Medulla oblongata (tissue), 1 donor: ENCODE measurements at regions not wholly inside any gene's neighbourhood (a gene's known extent, or its start where the extent isn't known, plus 50 kb on each side); places are given as distances from the start of the nearest gene placed in this dataset.

ENCODE experiments used
- DNase-seq: peaks from one replicate; pipeline ENCODE4 v3.0.0-alpha.2; 2015; ENCODE audit errors: extremely low spot score

DNA sequence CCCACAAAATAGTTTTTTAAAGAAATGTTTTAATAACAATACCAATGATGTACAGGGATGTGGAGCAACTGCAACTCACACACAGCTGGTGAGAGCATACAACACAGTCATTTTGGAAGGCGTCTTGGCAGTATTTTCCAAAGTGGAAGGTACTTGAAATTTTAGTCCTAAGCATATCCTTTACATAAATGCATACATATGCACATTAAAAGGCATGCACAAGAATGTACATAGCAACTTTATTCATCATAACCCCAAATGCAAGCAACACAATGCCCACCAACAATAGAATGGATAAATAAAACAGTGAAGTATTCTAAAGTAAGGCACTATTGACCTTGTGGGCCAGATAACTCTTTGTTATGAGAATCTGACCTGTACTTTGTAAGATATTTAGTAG lies 310.1 kb upstream of the ADGRL2 start:
- DNase-seq = no peak

DNA sequence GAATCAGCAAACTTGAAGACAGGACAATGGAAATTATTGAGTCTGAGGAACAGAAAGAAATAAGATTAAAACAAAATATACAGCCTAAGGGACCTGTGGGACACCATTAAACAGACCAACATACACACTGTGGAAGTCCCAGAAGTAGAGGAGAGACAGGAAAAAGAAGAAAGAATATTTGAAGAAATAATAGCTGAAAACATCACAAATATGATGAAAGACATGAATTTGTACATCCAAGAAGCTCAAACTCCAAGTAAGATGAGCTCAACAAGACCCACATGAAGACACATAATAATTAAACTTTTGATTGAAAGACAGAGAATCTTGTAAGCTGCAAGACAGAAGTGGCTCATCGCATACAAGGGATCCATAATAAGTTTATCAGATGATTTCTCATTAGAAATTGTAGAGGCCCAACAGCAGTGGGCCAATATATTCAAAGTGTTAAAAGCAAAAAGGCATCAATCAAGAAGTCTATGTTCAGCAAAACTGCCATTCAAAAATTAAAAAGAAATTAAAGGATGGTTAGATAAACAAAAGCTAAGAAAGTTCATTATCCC lies 311.3 kb upstream of the ADGRL2 start:
- no peak for DNase-seq

DNA sequence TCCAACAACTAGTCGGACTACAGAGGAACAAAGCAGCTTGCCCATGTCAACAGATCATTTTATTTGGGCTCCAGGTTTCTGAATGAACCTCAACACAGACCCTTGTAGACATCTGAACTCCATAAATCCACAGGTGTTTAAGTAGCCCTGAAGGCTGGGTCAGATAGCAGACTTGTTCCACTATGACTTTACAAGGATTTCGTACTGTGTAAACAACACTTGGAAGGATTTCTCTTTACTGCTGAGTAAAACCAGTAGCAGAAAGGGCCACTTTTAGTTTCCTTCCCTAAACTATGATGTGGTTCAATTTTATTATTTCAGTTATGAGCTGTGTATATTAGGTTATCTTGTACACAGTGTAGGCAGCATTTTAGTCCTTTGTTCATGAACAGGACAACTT lies 316.4 kb upstream of the ADGRL2 start:
- DNase-seq = no peak

DNA sequence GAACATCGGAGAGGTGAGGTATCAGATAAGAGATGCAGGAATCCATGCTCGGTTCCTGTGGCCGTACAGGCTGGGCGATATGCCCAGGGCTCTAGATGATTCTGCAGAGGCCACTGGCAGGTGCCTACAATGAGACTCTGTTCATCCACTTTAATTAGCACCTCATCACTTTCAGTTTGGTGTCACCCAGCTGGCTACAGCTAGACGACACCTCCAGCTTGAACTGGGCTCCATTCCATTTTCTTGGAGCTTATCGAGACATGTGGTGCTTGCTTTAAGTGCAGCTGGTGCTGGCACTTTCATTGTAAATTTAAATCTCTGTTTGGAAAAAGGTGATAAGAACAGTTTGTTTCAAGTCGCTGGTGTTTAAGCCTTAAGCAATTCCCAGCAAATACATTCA lies 322.5 kb upstream of the ADGRL2 start:
- DNase-seq = no peak

DNA sequence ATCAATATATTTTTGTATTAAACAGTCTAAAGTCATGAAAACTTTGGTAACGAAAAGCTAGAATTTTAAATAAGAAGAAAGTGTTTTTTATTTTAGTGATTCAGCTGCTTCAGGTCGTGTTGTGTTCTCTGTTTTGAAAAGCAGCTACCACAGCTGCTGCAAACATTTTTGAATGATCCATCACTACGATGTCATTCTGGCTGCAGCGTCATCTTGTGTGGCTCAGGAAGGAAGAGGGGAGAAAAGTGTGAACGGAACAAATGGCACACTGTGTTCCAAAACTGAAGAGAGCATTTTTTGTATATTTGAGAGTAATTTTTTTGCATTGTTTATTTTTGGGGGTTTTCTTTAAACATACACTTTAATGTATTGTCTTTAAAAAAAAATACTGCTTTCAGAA lies 323.0 kb upstream of the ADGRL2 start:
- DNase-seq = no peak

DNA sequence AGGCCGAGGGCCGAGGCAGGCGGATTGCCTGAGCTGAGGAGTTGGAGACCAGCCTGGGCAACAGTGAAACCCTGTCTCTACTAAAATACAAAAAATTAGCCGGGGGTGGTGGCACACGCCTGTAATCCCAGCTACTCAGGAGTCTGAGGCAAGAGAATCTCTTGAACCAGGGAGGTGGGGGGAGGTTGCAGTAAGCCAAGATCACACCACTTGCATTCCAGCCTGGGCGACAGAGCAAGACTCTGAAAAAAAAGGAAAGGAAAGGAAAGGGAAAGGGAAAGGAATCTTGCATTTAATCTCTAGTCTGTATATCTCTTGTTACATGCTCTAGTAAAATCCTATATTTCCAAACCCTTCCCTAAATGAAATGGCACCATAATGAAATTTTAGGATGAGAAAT lies 328.3 kb upstream of the ADGRL2 start:
- no peak for DNase-seq

DNA sequence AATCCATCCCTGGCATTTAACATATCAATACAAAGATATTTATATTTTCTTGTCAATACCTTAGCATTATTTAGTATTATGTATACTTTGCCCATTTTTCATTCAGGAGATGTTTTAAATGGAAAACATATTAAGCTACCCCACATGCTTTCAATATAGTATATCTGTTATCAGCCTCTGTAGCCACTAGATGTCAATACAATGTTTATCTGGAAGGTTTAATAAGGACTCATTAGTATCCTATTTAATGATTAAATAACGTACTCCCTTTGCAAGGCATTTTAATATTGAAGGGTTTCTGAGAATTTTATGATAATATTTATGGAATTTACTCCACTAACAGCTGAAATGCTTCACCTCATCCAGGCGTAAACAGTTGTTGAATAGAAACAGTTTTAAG lies 329.5 kb upstream of the ADGRL2 start:
- no peak for DNase-seq

DNA sequence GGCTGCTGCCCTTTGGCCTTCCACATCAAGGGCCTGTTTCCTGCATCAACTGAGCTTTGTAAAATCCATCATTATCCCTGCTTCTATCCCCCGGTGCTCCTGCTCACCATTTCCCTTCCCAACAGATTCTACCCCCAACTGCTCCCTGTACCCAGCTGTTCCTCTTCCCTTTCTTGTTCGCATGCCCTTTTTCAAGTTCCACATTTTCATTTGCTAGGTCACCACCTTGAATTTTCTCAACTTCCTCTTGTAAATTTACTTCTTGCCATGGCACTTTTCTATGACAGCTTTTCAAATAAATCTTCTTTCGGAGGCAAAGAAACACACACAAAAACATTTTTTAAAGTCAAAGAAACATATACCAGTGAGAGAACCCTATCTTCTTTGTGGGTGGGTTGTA lies 330.5 kb upstream of the ADGRL2 start:
- no peak for DNase-seq

DNA sequence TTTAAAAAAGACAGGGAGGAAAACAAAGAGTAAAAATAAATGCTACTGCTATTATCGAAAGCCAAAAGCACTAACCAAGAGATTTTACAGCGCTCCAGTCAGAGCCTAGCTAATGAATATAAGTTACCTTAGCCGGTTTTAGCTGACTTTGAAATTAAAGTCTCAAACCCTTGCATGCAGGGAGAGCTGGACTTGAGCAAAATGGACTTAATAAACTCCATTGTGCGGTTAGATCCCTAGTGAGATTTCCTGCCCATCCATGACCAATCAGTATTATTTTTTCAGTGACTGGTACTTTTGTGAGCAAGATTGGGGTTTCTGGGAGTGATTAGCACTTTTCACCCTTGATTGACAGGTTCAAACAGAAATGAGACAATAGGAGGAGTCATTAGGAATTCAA lies 333.4 kb upstream of the ADGRL2 start:
- no peak for DNase-seq

DNA sequence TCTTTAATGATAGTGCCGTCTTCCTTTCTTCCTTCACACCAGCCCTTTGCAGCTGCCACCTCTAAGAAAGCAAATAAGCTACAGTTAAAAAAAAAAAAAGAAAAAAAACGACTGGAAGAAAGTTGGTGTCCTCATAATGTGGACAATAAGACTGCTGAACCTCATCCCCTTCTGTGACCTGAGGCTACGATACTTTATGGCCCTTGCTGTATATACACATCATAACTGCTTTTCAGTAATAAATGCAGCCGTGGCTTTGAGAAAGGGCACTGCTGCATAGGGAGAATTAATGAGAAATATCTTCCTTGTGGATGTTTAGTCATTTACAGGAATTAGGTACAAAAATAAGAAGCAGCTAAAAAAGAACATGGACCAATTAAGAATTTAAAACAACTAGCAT lies 333.8 kb upstream of the ADGRL2 start:
- no peak for DNase-seq

DNA sequence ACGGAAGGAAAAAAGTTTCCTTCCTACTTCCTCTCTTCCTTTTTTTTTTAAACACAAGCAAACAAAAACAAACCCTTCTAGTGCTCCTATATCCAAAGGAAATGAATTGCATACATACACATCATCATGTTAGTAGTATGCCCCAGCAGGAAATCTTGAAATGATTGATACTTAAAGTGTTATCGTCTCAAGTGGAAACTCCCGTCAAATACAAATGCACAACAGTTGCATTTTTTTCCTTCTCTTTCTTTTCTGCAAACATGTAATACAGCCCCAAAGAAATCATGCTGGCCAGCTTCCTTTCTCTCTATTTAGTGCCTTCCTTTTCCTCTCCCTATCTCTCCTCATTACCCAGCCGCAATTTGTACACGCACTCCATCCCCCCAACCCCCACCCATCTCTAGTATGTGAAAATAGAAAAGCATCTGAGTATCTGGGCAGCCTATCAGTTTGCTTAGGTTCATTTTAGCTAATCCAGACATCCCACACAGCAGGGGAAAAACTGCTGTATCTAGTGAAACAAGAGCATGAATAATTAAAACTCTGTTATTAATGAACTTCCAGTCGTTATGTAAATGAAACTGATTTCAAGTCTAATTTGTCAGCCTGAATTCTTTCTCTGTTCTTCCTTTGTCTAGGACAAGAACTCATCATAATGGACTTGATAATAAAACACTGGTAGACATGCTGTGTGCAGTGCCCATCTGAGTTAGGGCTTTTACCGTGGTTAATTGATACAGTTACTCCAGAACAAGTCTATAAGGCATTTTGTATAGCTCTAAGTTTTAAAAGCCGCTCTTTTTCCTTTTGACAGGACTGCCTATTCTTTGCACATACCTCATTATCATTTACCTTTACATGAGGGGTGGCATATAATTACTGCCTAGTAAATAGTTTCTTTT lies 336.5 kb upstream of the ADGRL2 start:
- DNase-seq = no peak

DNA sequence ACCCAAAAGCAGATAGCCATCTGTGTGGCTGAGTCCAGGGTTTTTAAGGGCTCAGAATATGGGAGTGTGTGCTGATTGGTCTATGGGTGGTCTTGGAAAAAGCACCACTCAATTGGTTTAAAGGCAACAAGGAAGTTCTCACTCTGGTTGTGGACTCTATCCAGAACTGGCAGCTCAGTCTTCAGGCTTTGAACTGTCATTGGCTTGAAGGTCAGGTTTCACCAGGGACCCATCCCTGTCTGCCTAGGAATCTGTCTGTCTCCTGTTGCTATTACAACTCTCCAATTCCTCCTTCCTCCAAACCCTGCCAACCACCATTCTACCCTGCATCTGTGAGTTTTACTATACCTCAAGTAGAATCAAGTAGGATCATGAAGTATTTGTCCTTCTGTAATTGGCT lies 341.7 kb upstream of the ADGRL2 start:
- DNase-seq = no peak

DNA sequence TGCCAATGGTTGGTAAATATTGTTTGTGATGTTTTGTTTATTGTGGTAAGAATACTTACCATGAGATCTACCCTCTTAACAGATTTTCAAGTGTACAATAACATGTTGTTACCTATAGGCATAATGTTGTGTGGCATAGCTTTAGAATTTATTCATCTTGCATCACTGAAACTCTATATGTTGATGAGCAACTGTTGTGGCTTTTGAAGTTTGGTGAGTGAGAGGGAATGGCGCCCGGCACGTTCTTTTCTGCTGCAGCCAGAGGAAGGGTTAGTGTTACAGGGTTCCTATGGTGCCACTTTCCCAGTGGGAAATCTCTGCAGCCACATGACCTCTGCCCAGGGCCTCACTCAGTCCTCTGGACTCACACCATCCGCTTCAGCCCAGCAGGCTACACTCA lies 342.5 kb upstream of the ADGRL2 start:
- DNase-seq = no peak

DNA sequence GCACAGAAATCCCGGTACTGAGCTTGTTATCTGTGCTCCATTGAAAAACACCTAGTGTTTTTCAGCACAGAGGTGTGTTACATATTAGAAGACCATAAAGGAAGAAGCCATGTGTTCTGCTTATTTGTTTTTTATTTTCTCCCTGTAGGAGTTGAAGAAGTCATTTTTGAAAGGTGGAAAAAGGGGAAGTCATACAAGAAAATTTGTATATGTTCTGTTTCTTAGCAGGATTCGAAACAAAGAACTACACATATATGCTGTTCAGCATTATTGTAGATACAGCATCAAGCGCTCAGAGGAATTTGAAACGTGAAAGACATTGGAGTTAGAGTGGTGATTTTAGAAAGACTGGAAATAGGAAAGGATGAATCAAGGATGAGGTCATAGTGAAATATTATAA lies 345.3 kb upstream of the ADGRL2 start:
- DNase-seq = no peak

DNA sequence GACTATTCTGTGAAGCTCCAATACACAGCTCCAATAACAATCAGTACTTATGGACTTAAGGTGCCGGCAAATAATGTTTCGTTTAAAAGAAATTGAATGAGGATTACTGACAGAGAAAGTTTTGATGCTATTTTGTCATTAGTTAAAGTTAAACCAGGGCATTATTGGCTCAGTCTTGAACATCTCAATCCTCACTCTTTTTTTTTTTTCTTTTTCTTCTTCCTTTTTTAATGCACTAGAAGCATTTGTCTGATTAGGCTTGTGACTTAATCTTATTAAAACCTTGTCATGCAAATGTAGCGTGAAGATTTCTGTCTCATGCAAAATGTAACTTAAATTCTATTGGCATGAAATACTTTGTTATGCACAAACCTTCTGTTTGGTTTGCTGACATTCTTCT lies 346.8 kb upstream of the ADGRL2 start:
- DNase-seq = no peak

DNA sequence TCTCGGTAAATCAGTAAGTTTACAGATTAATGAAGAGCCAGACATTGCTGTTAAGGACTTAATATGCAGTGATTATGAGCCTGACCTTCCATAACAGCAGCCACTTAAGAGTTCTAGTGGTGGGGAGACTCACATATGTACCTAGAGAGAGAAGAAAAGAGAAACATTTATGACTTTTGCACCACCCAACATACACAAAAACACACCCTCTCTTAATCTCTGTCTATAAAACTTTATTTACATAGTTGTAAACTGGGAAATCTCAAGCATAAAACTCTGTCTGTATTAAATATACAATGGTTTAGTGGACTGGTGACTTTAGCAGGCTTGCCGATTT lies 347.4 kb upstream of the ADGRL2 start:
- no peak for DNase-seq

DNA sequence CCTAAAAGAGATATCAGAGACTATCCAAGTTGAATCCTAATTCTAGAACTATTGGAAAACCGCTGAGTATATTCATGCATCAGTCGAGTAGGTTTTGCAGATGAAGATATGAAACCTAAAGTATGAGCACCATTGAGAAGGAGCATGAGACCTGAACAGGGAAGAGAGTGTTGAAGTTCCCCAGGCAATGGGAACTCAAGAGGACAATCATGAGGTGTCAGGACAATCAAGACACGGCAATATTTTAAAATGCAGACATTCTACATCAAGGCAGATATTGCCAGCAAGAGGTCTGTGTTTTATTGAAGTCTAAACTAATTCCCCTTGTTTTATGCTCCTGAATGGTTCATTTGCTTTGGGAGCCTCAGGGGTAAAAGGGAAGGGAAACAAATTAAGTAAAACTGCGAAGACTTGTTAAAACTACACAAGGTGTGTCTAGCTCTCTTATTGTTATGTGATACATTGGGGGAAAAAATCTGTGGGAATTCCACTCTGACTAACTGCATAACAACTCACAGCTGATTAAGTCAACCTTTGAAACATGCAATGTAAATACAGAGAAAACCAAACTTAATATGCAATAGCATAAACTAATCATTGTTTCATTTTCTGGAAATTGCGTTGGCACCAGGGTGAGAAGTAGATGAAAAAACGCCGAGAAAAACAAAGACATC lies 347.9 kb upstream of the ADGRL2 start:
- no peak for DNase-seq

DNA sequence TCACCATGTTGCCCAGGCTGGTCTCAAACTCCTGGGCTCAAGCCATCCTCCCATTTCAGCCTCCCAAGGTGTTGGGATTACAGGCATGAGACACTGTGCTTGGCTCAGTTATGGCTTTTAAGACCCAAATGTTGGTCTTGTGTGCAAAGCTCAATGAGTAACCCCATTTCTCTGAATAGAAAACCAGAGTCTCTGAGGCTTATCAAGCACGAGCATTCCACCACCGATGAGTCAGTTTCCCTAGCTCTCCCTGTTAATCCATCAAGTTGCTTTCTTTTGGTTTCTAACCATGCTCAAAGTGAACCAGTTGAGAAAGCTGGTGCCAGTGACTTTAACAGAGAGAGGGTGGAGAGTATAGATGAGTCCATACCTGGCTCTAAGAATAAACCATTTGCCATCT lies 350.9 kb upstream of the ADGRL2 start:
- DNase-seq = no peak

DNA sequence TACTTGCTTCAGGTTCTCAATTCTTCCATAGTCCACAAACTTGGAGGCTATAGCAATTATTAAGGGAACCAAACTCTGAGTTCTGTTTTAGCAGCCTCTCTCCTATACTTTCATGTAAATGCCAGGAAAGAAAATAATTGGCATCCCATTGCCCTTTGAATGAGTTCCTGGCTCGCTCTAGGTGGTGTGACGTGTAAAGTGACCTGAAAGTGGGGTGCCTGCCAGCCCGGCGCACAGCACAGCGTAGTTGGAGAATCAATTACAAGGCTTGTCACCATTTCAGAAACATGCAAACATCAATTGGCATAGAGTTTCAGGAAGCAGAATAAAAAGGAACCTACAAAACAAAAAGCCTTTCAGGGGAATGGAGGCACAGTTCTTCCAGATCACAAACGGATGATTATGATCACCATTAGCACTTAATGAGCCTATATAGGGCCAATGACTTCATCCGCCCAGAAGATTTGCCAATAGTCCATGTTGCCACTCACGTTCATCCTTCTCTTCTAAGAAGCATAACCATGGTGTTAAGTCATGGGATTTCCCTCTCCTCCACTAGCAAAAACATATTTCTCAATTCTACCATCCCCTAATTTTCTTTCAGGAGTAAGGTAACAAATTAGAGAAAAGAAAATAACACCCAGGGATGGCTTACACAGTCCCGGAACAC lies 354.6 kb upstream of the ADGRL2 start:
- no peak for DNase-seq

DNA sequence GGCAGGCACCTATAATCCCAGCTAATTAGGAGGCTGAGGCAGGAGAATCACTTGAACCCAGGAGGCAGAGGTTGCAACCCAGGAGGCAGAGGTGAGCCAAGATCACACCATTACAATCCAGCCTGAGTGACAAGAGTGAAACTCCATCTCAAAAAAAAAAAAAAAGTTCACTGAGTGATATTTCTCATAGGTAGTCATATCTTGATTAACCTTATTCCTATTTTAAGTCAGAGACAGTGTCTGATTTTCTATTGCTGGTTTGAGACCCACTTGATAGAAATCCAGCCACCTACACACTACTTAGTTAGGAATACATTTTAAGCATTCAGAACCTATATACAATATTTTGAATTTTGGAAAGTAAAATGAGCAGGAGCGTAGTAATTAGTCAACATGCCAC lies 357.4 kb upstream of the ADGRL2 start:
- DNase-seq = no peak

DNA sequence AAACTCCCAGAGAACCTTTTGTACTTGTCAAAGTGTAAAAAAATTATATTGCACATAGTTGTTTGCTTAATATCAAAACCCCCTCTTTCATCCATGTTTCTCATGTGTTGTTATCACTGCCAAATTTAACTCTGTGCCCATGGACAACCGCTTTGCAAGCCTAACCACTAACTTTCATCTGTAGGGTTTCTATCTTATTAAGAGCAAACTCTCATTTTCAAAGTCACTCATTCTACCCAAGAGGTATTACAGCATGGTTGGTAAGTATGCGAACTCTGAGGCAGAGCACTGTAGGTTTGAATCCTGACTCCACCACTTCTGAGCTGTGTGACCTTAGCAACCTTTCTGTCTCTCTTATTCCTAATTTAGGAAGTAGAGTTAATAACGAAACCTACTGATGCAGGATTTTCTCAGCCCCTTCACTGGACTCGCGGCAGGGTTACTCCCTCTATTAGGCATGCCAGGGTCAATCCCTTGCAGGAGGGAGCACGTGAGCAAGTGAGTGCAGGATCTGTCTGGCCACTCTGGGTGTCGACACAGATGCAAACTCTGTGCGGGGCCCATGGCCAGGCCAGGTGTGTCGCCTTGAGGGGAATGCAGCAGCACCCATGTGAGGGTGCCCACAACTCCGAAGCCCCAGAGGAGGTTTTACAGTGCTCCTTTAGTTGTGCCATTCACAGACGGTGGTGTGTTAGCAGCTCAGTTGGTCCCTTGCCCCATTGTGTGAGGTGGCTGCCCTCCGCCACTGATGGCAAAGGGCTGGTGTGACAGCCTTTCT lies 361.5 kb upstream of the ADGRL2 start:
- DNase-seq = no peak

DNA sequence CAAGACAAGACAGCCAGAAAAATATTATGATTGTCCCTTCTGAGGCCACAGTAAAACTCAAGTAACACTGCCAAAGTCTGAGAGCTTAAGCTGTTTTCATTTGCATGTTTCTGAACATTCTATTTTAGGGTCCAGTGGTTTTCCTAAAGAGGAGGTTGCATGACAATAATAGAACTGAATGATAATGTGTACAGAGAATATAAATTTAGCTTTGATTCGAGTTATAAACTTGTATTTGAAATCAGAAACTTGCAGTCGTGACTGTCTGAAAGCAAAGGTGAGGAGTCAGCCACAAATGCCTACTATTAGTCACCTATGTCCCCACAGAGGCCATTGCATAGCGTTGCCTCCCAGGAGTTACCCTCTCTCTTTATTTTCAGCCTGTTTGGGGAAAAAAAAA lies 363.1 kb upstream of the ADGRL2 start:
- DNase-seq = no peak
